Ishikawa (cell line): ENCODE measurements at regions not wholly inside any gene's neighbourhood (a gene's known extent, or its start where the extent isn't known, plus 50 kb on each side); places are given as distances from the start of the nearest gene placed in this dataset.

Experiments
- YY1 ChIP-seq: IDR thresholded peaks from 2 replicates; pipeline ENCODE4 v1.6.1; 2012; ENCODE audit warnings: low read depth
- TF ChIP-seq, protein P1 (sequence below): IDR thresholded peaks from 2 replicates; pipeline ENCODE4 v1.6.1; 2012

DNA sequence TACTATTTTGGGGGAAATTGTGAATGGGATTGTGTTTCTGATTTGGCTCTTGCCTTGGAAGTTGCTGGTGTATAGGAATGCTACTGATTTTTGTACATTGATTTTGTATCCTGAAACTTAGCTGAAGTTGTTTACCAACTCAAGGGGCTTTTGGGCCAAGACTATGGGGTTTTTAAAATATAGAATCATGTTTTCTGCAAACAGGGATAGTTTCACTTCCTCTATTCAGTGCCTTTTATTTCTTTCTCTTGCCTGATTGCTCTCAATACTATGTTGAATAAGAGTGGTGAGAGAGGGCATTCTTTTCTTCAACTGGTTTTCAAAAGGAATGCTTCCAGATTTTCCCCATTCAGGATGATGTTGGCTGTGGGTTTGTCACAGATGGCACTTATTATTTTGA is 1383.8 kb upstream of the ACVR2A start:
- no peak for TF ChIP-seq YY1
- TF ChIP-seq, protein P1, sequence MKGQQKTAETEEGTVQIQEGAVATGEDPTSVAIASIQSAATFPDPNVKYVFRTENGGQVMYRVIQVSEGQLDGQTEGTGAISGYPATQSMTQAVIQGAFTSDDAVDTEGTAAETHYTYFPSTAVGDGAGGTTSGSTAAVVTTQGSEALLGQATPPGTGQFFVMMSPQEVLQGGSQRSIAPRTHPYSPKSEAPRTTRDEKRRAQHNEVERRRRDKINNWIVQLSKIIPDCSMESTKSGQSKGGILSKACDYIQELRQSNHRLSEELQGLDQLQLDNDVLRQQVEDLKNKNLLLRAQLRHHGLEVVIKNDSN, result no peak
